H9 (cell line): ENCODE measurements at regions not wholly inside any gene's neighbourhood (a gene's known extent, or its start where the extent isn't known, plus 50 kb on each side); places are given as distances from the start of the nearest gene placed in this dataset.

Experiments
- DNase-seq: peaks from one replicate; pipeline ENCODE4 v3.0.0-alpha.2; 2017
- H2AFZ ChIP-seq: one replicate; pipeline ENCODE4 v1.6.1; 2013; ENCODE audit warnings: mild to moderate bottlenecking, low read length, control low read depth, moderate library complexity
- H2AK5ac ChIP-seq: 2 replicates; pipeline ENCODE4 v1.6.1; 2013; ENCODE audit warnings: low read length, control low read depth, mixed read lengths; ENCODE audit not compliant: insufficient read length
- H2BK120ac ChIP-seq: one replicate; pipeline ENCODE4 v1.6.1; 2013; ENCODE audit warnings: low read depth, mild to moderate bottlenecking, low read length, control low read depth, inconsistent platforms; ENCODE audit not compliant: poor library complexity, severe bottlenecking
- H2BK12ac ChIP-seq: 2 replicates; pipeline ENCODE4 v1.6.1; 2013; ENCODE audit warnings: low read length, control low read depth, mixed read lengths, low read depth; ENCODE audit not compliant: insufficient read length
- H2BK15ac ChIP-seq: 2 replicates; pipeline ENCODE4 v1.6.1; 2013; ENCODE audit warnings: low read depth, low read length, control low read depth
- H2BK20ac ChIP-seq: one replicate; pipeline ENCODE4 v1.6.1; 2013; ENCODE audit warnings: low read depth, mild to moderate bottlenecking, low read length, control low read depth, inconsistent platforms; ENCODE audit not compliant: poor library complexity, severe bottlenecking
- H2BK5ac ChIP-seq: 2 replicates; pipeline ENCODE4 v1.6.1; 2013; ENCODE audit warnings: low read length, control low read depth, mixed read lengths; ENCODE audit not compliant: insufficient read length
- H3K14ac ChIP-seq: 2 replicates; pipeline ENCODE4 v1.6.1; 2013; ENCODE audit warnings: low read length, control low read depth; ENCODE audit not compliant: insufficient read depth
- H3K18ac ChIP-seq: 2 replicates; pipeline ENCODE4 v1.6.1; 2013; ENCODE audit warnings: low read depth, mild to moderate bottlenecking, mixed read lengths, low read length, control low read depth; ENCODE audit not compliant: insufficient read length
- H3K23ac ChIP-seq: 2 replicates; pipeline ENCODE4 v1.6.1; 2013; ENCODE audit warnings: low read length, control low read depth, mixed read lengths, low read depth; ENCODE audit not compliant: insufficient read length
- H3K23me2 ChIP-seq: 2 replicates; pipeline ENCODE4 v1.6.1; 2013; ENCODE audit warnings: low read depth, mild to moderate bottlenecking, mixed read lengths, low read length, control low read depth; ENCODE audit not compliant: insufficient read length, poor library complexity, severe bottlenecking
- H3K27ac ChIP-seq: 2 replicates; pipeline ENCODE4 v1.5.1; 2013; ENCODE audit warnings: low read length, control low read depth, mixed read lengths, low read depth; ENCODE audit not compliant: insufficient read length
- H3K27me3 ChIP-seq: 2 replicates; pipeline ENCODE4 v1.6.1; 2013; ENCODE audit warnings: low read length, control low read depth, inconsistent platforms; ENCODE audit not compliant: insufficient read depth
- H3K4ac ChIP-seq: 2 replicates; pipeline ENCODE4 v1.6.1; 2013; ENCODE audit warnings: low read depth, mild to moderate bottlenecking, control low read depth, inconsistent platforms, low read length, moderate library complexity
- H3K4me1 ChIP-seq: 2 replicates; pipeline ENCODE4 v1.6.1; 2013; ENCODE audit warnings: low read length, control low read depth, inconsistent platforms; ENCODE audit not compliant: insufficient read depth
- H3K4me2 ChIP-seq: 2 replicates; pipeline ENCODE4 v1.6.1; 2013; ENCODE audit warnings: low read length, control low read depth, mixed read lengths; ENCODE audit not compliant: insufficient read length, insufficient read depth
- H3K56ac ChIP-seq: 2 replicates; pipeline ENCODE4 v1.6.1; 2013; ENCODE audit warnings: low read depth, mild to moderate bottlenecking, mixed read lengths, low read length, control low read depth; ENCODE audit not compliant: insufficient read length
- H3K79me1 ChIP-seq: 2 replicates; pipeline ENCODE4 v1.6.1; 2013; ENCODE audit warnings: low read depth, mild to moderate bottlenecking, moderate library complexity, low read length, control low read depth, inconsistent platforms; ENCODE audit not compliant: insufficient read depth, poor library complexity, severe bottlenecking
- H3K79me2 ChIP-seq: 2 replicates; pipeline ENCODE4 v1.6.1; 2013; ENCODE audit warnings: low read length, control low read depth, inconsistent platforms; ENCODE audit not compliant: insufficient read depth
- H3K9ac ChIP-seq: 2 replicates; pipeline ENCODE4 v1.6.1; 2013; ENCODE audit warnings: low read length, control low read depth, mixed read lengths; ENCODE audit not compliant: insufficient read length; ENCODE audit errors: extremely low read depth
- H3K9me3 ChIP-seq: one replicate; pipeline ENCODE4 v1.6.1; 2013; ENCODE audit warnings: low read depth, low read length, inconsistent platforms; ENCODE audit not compliant: control insufficient read depth
- H3T11ph ChIP-seq: one replicate; pipeline ENCODE4 v1.6.1; 2013; ENCODE audit warnings: mild to moderate bottlenecking, low read length, control low read depth, inconsistent platforms
- H4K20me1 ChIP-seq: one replicate; pipeline ENCODE4 v1.6.1; 2013; ENCODE audit not compliant: control insufficient read depth, insufficient read length, insufficient read depth
- H4K5ac ChIP-seq: 2 replicates; pipeline ENCODE4 v1.6.1; 2013; ENCODE audit warnings: low read depth, mild to moderate bottlenecking, mixed read lengths, low read length, control low read depth; ENCODE audit not compliant: insufficient read length
- H4K8ac ChIP-seq: replicated peaks from 2 replicates; pipeline ENCODE4 v1.6.1; 2013; ENCODE audit warnings: low read length, control low read depth, mixed read lengths, low read depth; ENCODE audit not compliant: insufficient read length
- H4K91ac ChIP-seq: 2 replicates; pipeline ENCODE4 v1.6.1; 2013; ENCODE audit warnings: low read depth, mild to moderate bottlenecking, moderate library complexity, mixed read lengths, low read length, control low read depth; ENCODE audit not compliant: insufficient read length
- H3K27ac Mint-ChIP-seq, 3 experiments: 2 replicates in 2 of 3; 3 replicates in 1 of 3; pipeline ENCODE4 v1.8.0; 2020 to 2021; ENCODE audit warnings: mixed read lengths in 3 of 3, mild to moderate bottlenecking in 1 of 3, moderate library complexity in 1 of 3
- H3K27me3 Mint-ChIP-seq: 2 replicates; pipeline ENCODE4 v1.8.0; 2021; ENCODE audit warnings: low read depth, mild to moderate bottlenecking, moderate library complexity, mixed read lengths
- H3K36me3 Mint-ChIP-seq, 3 experiments: 2 replicates in 2 of 3; 3 replicates in 1 of 3; pipeline ENCODE4 v1.8.0; 2020 to 2021; ENCODE audit warnings: low read depth in 3 of 3, mixed read lengths in 3 of 3; ENCODE audit not compliant: insufficient read depth in 1 of 3
- H3K4me1 Mint-ChIP-seq, 2 experiments: 2 replicates each; pipeline ENCODE4 v1.8.0; 2020; ENCODE audit warnings: mixed read lengths in 2 of 2
- H3K4me3 Mint-ChIP-seq, 2 experiments: 2 replicates in 1 of 2; 3 replicates in 1 of 2; pipeline ENCODE4 v1.8.0; 2020 to 2021; ENCODE audit warnings: mild to moderate bottlenecking in 2 of 2, mixed read lengths in 2 of 2, moderate library complexity in 1 of 2
- H3K9me3 Mint-ChIP-seq, 2 experiments: 2 replicates in 1 of 2; 3 replicates in 1 of 2; pipeline ENCODE4 v1.8.0; 2020; ENCODE audit warnings: mild to moderate bottlenecking in 2 of 2, mixed read lengths in 2 of 2, moderate library complexity in 1 of 2
- WGBS: extraction: QIAGEN DNeasy Blood & Tissue Kit; methylation state at CpG from one replicate; pipeline ENCODE4 v1.1.7; 2013; ENCODE audit warnings: missing lambda C conversion rate, low lambda C conversion rate, mixed read lengths; ENCODE audit not compliant: insufficient read length; ENCODE audit errors: extremely low coverage; 5-methylcytosine and 5-hydroxymethylcytosine counted together
- TF ChIP-seq, protein P1 (sequence below): fragments of 200-600 bp; sonication (generic); conservative IDR thresholded peaks from 3 replicates; pipeline ENCODE4 v1.8.0; 2021; ENCODE audit warnings: antibody characterized with exemption, mild to moderate bottlenecking

DNA sequence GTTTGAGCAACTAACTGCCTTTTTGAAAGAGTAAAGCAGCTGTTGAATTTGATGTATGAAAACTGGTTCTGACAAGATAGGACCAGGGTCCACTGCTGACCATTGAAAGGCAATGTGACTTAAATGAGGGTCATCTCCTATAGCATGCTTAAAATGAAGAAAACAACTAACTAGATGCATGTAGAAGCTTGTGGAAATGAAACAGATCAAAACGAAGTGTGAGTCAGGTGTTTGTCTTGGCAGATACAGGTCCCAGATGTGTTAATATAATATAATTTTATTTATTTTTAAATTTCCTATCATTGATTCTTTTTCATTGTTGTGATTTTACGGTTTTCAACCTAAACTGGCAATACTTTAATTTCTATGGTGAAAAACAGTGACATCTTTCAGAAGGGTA is 83.6 kb downstream of the ATOH1 start:
- Histone ChIP-seq H3K27me3 (no peaks in the 10 kb centered on the region), H3K27ac (no peak overlapping the region), H3K9ac (no peak overlapping the region), H3K4ac (no peak overlapping the region), H3K9me3 (no peaks in the 10 kb centered on the region), H3K56ac (no peak overlapping the region), H3K18ac (no peak overlapping the region), H2AK5ac (no peak overlapping the region), H4K20me1 (no peaks in the 10 kb centered on the region), H2BK5ac (no peak overlapping the region), H2BK20ac (no peak overlapping the region), H3K4me1 (no peaks in the 10 kb centered on the region), H3K4me2 (no peak overlapping the region), H3K23ac (no peak overlapping the region), H3T11ph (peak overlapping the region; percentile 53), H2BK120ac (no peak overlapping the region), H2BK15ac (no peak overlapping the region), H4K91ac (no peak overlapping the region), H2BK12ac (no peak overlapping the region), H2AFZ (no peak overlapping the region), H4K5ac (no peak overlapping the region), H3K14ac (no peak overlapping the region), H3K79me1 (no peaks in the 10 kb centered on the region), H3K79me2 (no peaks in the 10 kb centered on the region), H4K8ac (no peak overlapping the region), H3K23me2 (no peaks in the 10 kb centered on the region)
- no CpG with 5 or more reads among the region's 2 CpGs for WGBS
- TF ChIP-seq, protein P1, sequence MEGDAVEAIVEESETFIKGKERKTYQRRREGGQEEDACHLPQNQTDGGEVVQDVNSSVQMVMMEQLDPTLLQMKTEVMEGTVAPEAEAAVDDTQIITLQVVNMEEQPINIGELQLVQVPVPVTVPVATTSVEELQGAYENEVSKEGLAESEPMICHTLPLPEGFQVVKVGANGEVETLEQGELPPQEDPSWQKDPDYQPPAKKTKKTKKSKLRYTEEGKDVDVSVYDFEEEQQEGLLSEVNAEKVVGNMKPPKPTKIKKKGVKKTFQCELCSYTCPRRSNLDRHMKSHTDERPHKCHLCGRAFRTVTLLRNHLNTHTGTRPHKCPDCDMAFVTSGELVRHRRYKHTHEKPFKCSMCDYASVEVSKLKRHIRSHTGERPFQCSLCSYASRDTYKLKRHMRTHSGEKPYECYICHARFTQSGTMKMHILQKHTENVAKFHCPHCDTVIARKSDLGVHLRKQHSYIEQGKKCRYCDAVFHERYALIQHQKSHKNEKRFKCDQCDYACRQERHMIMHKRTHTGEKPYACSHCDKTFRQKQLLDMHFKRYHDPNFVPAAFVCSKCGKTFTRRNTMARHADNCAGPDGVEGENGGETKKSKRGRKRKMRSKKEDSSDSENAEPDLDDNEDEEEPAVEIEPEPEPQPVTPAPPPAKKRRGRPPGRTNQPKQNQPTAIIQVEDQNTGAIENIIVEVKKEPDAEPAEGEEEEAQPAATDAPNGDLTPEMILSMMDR, result no peak
- Mint-ChIP-seq H3K27ac (no peak overlapping the region), H3K4me3 (no peak overlapping the region), H3K4me1 (no peaks in the 10 kb centered on the region), H3K9me3 (no peaks in the 10 kb centered on the region), H3K27me3 (no peaks in the 10 kb centered on the region; the same call in 1 of the 2 replicates), H3K36me3 (no peaks in the 10 kb centered on the region)
- DNase-seq, result no peak
